GM10248 (cell line): ENCODE measurements at regions not wholly inside any gene's neighbourhood (a gene's known extent, or its start where the extent isn't known, plus 50 kb on each side); places are given as distances from the start of the nearest gene placed in this dataset.

ENCODE experiments used
- CTCF ChIA-PET: fragments of 300-600 bp; sonication (Branson Sonifier 250); formaldehyde crosslinking; extraction: SDS; loops from one replicate; lab custom pipeline; 2021; ENCODE audit warnings: antibody characterized with exemption; lab: Yijun Ruan, JAX
- POLR2A ChIA-PET: fragments of 350-650 bp; sonication (Branson Sonifier 250); formaldehyde crosslinking; extraction: SDS; loops from one replicate; lab custom pipeline; 2020; ENCODE audit warnings: antibody characterized with exemption; lab: Yijun Ruan, JAX
- DNase-seq: peaks from one replicate; pipeline ENCODE4 v3.0.0; 2012; ENCODE audit errors: extremely low spot score
- CTCF ChIP-seq: IDR thresholded peaks from 2 replicates; pipeline ENCODE4 v1.5.1; 2012; ENCODE audit warnings: mild to moderate bottlenecking, low read depth; ENCODE audit errors: extremely low read depth, missing control alignments, control extremely low read depth

- CTCF ChIA-PET, result no interaction called here
- no peak for DNase-seq
- TF ChIP-seq CTCF, result no peak
- POLR2A ChIA-PET, result no interaction called here
These were observed 215.3 kb upstream of the APCDD1 start for GRCh38 chr18:10239103-10239502.

- ChIA-PET CTCF (no interaction called here), POLR2A (no interaction called here)
- DNase-seq, result no peak
- TF ChIP-seq CTCF, result no peak
These were observed 214.3 kb upstream of the APCDD1 start for GRCh38 chr18:10239991-10240634.

GRCh38 chr18:10240973-10241372 is 213.5 kb upstream of the APCDD1 start:
- TF ChIP-seq CTCF, result no peak
- CTCF ChIA-PET, result interaction anchor here (1.1 to 2.0 kb wide), 2 partner anchors 12 to 27 kb away, joined by 3 to 4 read pairs; no protein-coding TSS in a partner anchor
- POLR2A ChIA-PET, result no interaction called here
- no peak for DNase-seq

GRCh38 chr18:10241579-10241978 is 212.9 kb upstream of the APCDD1 start:
- CTCF ChIA-PET, result interaction anchor here (1.1 to 2.0 kb wide), 2 partner anchors 11 to 27 kb away, joined by 3 to 4 read pairs; no protein-coding TSS in a partner anchor
- no peak for TF ChIP-seq CTCF
- POLR2A ChIA-PET, result no interaction called here
- DNase-seq, result no peak

- no peak for TF ChIP-seq CTCF
- DNase-seq, result no peak
- POLR2A ChIA-PET, result no interaction called here
- CTCF ChIA-PET, result interaction anchor here (1.2 to 2.0 kb wide), 2 partner anchors 10 to 11 kb away, joined by 4 read pairs; no protein-coding TSS in a partner anchor
These were observed 211.3 kb upstream of the APCDD1 start for GRCh38 chr18:10242936-10243680.

- ChIA-PET POLR2A (no interaction called here), CTCF (interaction anchor here (2.0 kb wide), 1 partner anchor 18 kb away, joined by 5 read pairs; no protein-coding TSS in a partner anchor)
- DNase-seq, result no peak
- no peak for TF ChIP-seq CTCF
These were observed 210.1 kb upstream of the APCDD1 start for GRCh38 chr18:10244341-10244740.
